Brain microvascular endothelial cell (primary cell): ENCODE measurements at regions not wholly inside any gene's neighbourhood (a gene's known extent, or its start where the extent isn't known, plus 50 kb on each side); places are given as distances from the start of the nearest gene placed in this dataset.
"Not testable (repeated sequence)": the region's sequence is repeated elsewhere in the genome, so short reads cannot be mapped to it uniquely, and the experiment has no call there.

ENCODE experiments used
- DNase-seq: peaks from one replicate; pipeline ENCODE4 v3.0.0-alpha.2; 2020
- H3K27ac ChIP-seq: fragments of 250-450 bp; sonication (Bioruptor Pico); 2 replicates; pipeline ENCODE4 v1.5.1; 2020; ENCODE audit warnings: mild to moderate bottlenecking, moderate library complexity
- H3K27me3 ChIP-seq: fragments of 250-450 bp; sonication (Bioruptor Pico); replicated peaks from 2 replicates; pipeline ENCODE4 v1.5.1; 2020; ENCODE audit warnings: mild to moderate bottlenecking
- H3K36me3 ChIP-seq: fragments of 250-450 bp; sonication (Bioruptor Pico); replicated peaks from 2 replicates; pipeline ENCODE4 v1.5.1; 2020; ENCODE audit warnings: mild to moderate bottlenecking
- H3K4me3 ChIP-seq: 2 replicates; pipeline ENCODE4 v1.5.1; 2011; ENCODE audit warnings: low read depth, mild to moderate bottlenecking, control low read depth, low read length, moderate library complexity
- in situ Hi-C: cut with HindIII; loops from 2 replicates; pipeline ENCODE4 v1.10.0; 2017; ENCODE audit warnings: low sequenced_read_pairs, low pct_ligation_motif_present
- TF ChIP-seq, protein P1 (sequence below): IDR thresholded peaks from 2 replicates; pipeline ENCODE4 v1.5.1; 2011; ENCODE audit warnings: low read depth, mild to moderate bottlenecking, moderate library complexity, low read length, control low read depth, inconsistent platforms; ENCODE audit errors: missing control alignments

DNA sequence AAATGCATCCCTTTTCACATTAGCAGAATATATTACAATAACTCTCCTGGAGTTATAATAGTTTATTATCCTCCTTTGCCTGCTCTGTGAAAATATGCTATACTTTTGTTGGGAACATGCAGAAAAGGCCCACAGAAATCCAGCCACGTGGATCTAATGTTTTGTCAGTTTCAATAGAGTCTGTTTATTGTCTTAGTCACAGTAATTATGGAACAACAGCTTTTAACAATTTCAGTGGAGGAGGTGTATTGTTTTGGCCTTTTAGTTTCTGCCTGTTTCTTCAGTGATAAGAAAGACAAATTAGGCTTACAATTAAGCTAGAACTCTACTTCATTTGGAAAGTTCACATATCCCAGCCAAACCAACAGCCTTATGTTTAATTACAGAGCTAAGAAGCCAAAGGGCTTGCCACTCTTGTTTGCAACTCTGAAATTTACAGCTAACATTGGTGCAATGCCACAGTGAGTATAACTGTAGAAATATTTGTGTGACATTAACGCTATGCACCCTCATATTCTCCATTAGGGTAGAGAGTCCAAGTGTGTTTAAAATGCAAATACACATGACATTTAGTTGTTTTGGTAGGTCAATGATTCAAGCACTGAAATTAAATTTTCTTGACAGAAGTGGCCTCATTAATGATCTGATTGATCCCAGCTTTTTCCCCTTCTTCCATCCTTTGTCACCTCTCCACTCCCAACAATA lies 175.8 kb downstream of the USP46 start:
- in situ Hi-C loops = no loop called here
- H3K27me3 ChIP-seq = no peaks in the 10 kb centered on the region
- no peak overlapping the region for H3K4me3 ChIP-seq
- DNase-seq = no peak
- no peak overlapping the region for H3K27ac ChIP-seq
- TF ChIP-seq, protein P1, sequence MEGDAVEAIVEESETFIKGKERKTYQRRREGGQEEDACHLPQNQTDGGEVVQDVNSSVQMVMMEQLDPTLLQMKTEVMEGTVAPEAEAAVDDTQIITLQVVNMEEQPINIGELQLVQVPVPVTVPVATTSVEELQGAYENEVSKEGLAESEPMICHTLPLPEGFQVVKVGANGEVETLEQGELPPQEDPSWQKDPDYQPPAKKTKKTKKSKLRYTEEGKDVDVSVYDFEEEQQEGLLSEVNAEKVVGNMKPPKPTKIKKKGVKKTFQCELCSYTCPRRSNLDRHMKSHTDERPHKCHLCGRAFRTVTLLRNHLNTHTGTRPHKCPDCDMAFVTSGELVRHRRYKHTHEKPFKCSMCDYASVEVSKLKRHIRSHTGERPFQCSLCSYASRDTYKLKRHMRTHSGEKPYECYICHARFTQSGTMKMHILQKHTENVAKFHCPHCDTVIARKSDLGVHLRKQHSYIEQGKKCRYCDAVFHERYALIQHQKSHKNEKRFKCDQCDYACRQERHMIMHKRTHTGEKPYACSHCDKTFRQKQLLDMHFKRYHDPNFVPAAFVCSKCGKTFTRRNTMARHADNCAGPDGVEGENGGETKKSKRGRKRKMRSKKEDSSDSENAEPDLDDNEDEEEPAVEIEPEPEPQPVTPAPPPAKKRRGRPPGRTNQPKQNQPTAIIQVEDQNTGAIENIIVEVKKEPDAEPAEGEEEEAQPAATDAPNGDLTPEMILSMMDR = no peak
- H3K36me3 ChIP-seq = no peaks in the 10 kb centered on the region

DNA sequence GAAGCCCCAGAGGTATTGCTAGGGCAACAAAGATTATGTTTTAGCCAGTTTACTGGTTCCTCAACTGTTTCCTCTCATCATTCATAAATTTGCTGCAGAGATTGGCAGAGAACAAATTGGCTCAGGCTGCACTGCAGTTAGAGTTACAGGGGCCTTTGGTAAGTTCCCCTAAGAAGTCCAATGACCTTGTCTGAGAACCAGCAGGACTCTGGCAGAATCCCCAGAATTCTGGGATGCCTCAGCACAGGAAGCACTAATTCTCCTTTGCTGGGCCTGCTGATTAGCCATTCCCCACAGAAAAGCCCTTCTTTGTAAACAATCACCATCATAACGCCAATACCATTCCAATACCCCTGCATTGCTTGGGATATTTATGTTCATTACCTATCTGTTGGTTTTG lies 151.3 kb downstream of the USP46 start:
- in situ Hi-C loops = no loop called here
- DNase-seq = no peak
- Histone ChIP-seq H3K36me3 (no peaks in the 10 kb centered on the region), H3K4me3 (no peak overlapping the region), H3K27me3 (no peaks in the 10 kb centered on the region), H3K27ac (no peak overlapping the region)
- TF ChIP-seq, protein P1 = no peak

DNA sequence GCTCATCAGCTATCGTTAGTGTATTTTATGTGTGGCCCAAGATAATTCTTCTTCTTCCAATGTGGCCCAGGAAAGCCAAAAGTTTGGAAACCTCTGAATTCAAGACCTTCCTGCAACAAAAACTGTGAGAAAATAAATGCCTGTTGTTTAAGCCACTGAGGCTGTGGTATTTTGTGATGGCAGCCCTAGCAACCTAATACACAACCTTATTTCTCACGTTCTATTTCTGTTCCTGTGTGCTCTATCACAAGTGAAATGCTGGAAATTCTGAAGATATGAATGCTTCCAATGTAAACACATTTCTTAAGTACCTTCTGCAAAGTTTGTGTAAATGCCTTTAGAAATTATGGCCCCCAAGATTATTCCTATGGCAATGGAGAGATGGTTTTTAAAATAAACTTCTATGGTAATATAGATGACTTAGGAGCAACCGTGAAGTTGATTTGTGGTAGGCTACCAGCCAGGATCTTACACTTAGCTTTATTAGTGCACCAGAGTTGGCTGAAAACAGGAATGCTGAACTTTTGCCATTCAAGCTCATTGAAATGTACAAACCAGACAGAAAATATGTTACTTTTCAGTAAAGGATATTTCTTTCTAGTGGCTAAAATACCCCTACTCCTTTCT lies 148.0 kb downstream of the USP46 start:
- H3K36me3 ChIP-seq = no peaks in the 10 kb centered on the region
- H3K27ac ChIP-seq = no peak overlapping the region
- no peak overlapping the region for H3K4me3 ChIP-seq
- DNase-seq = no peak
- no peaks in the 10 kb centered on the region for H3K27me3 ChIP-seq
- in situ Hi-C loops = no loop called here
- TF ChIP-seq, protein P1 = no peak

DNA sequence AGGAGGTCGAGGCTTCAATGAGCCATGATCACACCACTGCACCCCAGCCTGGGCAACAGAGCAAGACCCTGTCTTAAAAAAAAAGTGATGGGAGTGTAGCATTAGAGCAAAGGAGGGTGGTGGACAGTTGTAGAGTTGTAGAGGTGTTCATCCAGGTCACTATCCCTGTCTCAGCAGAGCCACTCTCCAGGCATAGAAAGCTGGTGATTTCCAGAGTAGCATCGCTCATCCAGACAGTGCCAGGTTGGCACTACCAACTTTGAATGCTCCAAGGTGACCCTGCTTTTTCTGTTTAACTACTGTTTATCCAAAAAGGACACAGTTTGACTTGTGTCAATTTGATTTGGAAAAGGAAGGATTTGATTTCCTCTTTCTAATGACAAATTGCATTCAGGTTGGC lies 147.3 kb downstream of the USP46 start:
- Histone ChIP-seq H3K4me3 (no peak overlapping the region), H3K27ac (no peak overlapping the region), H3K27me3 (no peaks in the 10 kb centered on the region), H3K36me3 (no peaks in the 10 kb centered on the region)
- TF ChIP-seq, protein P1 = no peak
- DNase-seq = no peak
- in situ Hi-C loops = no loop called here

DNA sequence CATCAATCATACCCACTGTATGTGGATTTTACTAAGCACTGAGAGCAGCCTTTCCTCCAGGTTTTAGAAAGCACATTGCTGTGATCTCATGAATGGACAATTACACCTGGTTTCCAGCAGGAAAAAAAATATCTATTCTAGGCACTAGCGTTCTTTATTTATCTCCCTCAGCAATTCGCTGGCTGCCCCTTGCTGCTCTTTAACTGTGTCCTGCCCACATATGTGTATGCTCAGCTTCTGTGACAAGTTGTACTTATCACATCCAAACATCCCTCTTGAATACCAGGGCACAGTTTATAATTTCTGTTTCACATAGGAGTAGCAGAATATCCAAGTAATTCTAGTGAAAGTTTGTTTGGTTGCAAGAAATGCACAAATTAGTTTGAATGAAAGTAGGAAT lies 146.8 kb downstream of the USP46 start:
- no peaks in the 10 kb centered on the region for H3K36me3 ChIP-seq
- H3K4me3 ChIP-seq = no peak overlapping the region
- TF ChIP-seq, protein P1 = no peak
- H3K27me3 ChIP-seq = no peaks in the 10 kb centered on the region
- H3K27ac ChIP-seq = no peak overlapping the region
- no peak for DNase-seq
- in situ Hi-C loops = no loop called here

DNA sequence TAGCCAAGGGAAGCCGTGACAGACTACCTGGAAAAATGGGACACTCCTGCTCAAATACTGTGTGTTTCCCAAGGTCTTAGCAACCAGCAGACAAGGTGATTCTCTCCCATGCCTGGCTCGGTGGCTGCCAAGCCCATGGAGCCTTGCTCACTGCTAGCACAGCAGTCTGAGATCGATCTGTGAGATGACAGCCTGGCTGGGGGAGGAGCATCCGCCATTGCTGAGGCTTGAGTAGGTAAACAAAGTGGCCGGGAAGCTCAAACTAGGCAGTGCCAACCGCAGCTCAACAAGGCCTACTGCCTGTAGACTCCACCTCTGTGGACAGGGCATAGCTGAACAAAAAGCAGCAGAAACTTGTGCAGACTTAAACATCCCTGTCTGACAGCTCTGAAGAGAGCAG lies 137.0 kb downstream of the USP46 start:
- in situ Hi-C loops, H3K36me3 ChIP-seq, H3K4me3 ChIP-seq, DNase-seq, H3K27ac ChIP-seq, H3K27me3 ChIP-seq: not testable (repeated sequence)
